GDM1 (cell line): ENCODE measurements at regions not wholly inside any gene's neighbourhood (a gene's known extent, or its start where the extent isn't known, plus 50 kb on each side); places are given as distances from the start of the nearest gene placed in this dataset.

Experiments
- DNase-seq: peaks from one replicate; lab custom pipeline; 2025; lab: John Stamatoyannopoulos, UW

DNA sequence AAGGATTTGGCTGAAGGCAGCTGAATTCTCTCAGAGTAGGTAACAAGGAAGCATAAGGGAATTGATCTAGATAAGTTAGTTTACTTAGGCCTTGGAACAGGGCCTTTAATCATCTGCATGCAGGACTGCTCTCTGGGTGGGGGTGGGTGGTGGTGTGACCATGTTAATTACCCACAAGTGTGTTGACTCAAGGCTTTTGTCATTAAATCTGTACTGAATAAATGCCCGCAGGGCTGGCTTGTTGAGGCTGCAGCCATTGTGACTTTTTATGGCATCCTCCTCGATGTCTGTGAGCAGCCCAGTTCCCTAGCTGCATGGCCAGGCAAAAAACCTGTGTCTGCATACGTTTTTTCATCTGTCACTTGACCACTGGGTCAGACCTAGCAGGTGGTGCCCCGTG is 63.5 kb upstream of the ASCC3 start:
- DNase-seq: no peak

DNA sequence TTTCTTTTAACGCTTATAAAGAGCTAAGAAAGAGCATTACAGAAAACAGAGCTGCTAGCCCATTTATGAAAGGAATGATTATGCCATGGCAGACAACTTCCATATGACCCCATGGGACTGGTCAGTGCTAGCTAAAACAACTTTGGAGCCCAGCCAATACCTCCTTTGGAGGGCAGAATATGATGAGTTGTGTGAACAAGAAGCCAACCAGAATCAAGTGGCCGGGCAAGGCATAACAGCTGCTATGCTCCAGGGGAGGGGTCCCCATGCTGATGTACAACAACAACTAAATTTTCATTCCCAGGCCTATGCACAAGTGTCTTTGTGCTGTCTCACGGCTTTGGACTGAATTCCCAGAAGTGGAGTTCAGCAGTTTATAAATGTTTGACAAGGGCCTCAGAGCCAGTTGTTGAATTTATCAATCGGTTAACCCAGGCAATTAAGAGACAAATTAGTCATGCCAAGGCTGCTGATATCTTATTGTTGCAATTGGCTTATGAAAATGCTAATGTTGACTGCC is 65.0 kb upstream of the ASCC3 start:
- no peak for DNase-seq

DNA sequence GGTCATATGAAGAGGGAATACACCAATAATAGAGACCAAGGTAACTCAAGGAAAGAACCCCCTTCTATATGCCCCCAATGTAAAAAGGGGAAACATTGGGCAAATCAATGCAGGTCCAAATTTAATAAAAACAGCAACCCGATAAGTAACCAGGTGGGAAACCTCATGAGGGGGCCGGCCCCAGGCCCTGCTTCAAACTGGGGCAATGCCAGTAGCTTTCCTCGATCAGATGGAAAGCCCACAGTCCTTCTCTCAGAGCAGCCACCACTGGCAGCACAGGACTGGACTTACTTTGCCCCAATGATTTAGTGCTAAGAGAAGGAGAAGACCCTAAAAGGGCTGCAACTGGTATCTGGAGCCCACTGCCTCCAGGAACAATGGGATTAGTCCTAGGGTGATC is 65.6 kb upstream of the ASCC3 start:
- no peak for DNase-seq

DNA sequence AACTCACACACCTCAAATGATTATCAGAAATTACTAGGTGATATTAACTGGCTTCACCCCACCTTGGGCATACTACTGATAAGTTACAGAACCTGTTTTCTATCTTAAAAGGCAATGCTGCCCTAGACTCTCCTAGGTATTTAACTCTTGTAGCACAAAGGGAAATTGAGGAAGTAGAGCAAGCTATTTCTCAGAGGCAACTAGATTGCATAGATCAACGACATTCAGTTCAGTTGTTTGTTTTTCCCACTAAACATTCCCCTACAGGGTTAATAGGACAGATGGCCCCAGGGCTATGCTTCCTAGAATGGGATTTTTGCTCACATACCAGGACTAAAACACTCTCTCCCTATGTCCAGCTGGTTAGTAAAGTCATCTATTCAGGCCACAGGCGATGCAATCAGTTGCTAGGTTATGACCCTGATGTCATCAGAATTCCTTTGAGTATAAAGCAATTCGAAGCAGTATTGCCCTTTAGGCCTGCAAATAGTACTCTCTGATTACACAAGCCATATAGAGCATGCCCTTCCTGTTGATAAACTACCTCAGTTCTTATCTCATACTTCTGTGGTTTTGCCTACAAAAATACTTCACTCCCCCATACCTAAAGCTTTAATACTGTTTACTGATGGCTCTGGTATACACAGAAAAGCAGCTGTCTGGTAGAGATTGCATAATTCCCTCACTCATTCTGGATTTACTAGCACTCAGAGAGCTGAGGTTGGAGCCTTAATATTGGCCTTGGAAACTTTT is 67.4 kb upstream of the ASCC3 start:
- no peak for DNase-seq

DNA sequence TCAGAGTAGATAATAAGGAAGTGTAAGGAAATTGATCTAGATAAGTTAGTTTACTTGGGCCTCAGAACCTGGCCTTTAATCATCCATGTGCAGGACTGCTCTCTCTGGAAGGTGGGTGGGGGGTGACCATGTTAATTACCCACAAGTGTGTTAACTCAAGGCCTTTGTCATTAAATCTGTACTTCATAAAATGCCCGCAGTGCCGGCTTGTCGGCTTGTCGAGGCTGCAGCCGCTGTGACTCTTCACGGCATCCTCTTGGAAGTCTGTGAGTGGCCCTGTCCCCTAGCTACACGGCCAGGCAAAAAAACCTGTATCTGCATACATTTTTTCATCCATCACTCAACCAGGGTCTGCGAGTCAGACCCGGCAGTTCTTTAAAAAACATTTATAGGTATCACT is 70.9 kb upstream of the ASCC3 start:
- DNase-seq: no peak

DNA sequence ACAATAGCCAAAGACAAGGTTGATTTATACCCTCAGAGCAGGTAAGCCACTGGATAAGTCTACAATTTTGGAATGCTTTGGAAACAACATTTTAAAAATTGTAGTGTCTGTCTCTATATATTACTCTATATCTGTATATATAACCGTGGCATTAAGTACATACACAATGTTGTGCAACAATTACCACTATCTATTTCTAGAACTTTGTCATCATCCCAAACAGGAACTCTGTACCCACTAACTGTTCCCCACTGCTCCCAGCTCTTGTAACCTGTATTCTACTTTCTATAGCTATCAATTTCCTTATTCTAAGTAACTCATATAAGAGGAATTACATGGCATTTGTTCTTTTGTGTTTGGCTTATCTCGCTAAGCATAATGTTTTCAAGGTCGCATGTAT is 78.2 kb upstream of the ASCC3 start:
- DNase-seq: no peak

DNA sequence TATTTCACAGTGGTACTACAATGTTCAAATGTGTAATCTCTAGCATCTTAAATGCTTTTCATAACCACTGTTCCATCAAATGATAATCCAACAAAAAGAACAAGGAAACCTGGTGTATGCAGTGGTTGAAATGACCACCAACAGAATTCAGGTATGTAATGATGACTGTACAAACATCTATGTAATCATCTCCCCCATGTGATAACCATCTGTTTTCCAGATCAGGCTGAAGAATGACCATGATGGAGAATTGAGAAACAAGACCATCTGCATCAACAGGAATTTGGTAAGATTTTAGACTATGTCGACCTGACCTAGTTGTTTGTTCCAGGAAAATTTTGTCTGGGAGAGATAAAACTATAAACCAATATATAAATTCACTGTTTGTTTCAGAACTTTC is 81.3 kb upstream of the ASCC3 start:
- DNase-seq: no peak

DNA sequence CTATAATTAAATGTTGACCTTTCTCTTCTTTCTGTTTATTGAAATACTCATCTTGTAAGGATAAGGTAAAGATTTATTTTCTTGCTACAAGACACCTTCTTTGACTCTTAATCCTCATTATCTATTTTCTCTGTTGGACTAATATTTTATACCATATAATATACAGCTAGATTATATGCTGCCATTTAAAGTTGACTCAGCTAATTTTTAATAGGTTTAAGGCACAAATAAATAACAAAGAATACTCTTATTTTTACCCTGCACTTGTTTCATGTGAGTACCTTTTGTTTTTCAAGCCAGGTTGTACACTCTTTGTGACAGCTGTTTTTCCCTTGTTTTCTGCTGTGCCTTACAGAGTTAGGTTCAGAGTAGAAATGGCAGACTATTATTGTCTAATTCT is 83.9 kb upstream of the ASCC3 start:
- no peak for DNase-seq

DNA sequence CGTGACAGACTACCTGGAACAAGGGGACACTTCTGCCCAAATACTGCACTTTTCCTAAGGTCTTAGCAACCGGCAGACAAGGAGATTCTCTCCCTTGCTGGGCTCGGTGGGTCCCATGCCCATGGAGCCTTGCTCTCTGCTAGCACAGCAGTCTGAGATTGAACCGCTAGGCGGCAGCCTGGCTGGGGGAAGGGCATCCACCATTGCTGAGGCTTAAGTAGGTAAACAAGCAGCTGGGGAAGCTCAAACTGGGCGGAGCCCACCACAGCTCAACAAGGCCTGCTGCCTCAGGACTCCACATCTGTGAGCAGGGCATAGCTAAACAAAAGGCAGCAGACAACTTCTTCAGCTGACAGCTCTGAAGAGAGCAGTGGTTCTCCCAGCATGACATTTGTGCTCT is 87.8 kb upstream of the ASCC3 start:
- no peak for DNase-seq

DNA sequence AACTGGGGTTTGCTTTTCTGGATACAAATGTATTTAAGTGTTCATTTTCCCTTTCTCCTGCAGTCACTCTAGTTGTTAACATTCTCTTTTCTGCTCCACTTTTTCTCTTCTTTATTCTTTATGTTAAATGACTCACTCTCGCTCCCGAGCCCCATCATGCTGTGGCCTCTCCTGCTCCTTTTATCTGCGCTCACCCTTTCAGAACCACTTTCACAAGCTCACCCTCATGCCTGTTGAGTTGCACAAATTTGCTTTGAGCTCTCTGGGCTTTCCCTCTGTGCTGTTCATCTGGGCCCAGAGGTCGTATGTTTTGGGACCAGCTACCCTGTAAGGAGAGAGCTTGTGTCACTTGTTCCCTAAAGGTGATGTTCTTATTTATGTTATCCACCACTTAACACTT is 98.1 kb upstream of the ASCC3 start:
- DNase-seq: no peak

DNA sequence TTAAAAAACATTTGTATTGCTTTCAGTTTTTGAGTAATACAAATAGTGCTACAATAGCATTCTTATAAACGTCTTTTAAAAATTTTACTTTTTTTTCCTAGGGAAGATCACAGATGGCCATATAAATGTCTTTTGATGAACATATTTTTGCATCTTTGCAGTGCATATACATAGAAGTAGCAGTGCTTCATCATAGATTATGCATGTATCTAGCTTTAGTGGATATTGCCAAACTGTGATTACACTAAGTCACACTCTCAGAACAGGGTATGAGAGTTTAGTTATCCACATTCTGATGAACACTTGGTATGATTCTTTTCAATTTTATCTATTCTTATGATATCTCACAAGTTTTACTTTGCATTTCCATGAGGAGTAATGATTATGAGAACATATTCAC is 99.8 kb upstream of the ASCC3 start:
- no peak for DNase-seq

DNA sequence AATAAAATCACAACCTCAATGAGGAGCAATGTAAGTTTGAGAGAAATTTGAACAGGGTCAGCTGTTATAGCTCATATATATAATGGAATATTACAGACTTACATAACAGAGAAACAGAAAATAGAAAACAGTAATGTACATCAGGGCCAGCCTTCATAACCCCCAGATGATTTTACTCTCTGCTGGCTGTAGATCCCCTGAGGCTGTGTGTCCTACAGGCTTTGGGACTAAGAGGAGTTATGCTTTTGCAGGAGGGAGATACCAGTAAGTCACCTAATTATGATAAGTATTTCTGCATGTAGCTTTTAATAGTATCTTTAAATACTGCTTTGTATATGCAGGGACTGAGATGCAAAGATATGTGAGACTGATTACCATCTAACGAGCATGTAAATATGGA is 105.8 kb upstream of the ASCC3 start:
- DNase-seq: no peak

DNA sequence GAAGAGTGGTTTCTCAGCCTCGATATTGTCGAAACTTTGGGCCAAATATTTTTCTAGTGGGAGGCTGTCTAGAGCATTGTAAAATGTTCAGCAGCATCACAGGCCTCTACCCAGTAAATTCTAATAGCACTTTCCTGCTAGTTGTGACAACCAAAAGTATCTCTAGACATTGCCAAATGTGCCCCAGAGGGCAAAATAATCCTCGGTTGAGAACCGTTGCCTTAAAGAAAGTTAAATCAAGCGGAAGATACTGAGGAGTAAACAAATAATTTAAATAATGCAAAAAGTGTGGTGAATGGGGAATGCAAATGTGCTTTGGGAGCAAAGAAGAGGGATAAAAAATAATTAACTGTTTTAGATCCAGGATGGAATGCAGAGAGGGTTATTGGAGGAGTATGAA is 106.4 kb upstream of the ASCC3 start:
- DNase-seq: no peak

DNA sequence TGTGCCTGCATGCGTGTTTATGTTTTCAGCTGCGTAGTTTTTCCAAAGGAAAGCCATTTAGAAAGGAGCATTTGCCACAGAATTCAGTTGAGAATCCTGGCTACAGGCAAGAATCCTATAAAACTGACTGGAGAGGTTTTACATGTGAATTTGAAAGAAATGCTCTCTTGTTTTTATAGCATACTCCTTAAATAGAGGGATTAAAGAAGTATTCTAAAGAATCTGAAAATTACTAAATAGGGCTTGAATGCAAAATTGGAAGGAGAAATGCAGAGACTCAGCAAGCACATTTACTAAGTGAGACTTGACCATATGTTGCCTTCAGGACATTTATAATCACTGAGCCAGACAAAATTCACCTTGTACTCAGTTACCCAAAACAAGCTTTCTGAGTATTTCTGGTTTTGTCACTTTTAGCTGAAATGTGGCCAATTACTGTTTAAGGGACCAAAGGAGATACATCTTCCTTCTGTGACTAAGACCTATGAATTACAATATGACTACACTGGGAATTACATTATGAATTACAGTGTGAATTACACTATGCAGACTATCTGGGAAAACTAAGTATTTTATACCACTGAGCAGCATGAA is 107.4 kb upstream of the ASCC3 start:
- DNase-seq: no peak

DNA sequence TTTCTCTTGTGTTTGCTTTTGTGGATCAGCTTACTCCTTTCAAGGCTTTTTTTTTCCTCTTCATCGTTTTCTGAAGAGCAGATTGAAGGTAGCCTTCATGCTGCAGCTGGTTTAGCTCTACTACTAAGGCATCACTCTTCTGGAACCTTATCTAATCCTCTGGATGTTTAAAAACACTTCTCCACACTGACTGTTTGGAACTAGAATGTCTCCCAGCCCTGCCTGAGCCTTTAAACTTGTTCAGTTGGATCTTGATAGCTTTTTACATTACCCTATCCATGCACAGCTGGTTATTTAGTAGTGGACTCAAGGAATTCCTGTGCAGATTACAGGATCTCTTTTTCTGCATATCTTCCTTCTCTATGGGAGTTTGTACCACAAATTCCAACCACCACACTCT is 108.9 kb upstream of the ASCC3 start:
- DNase-seq: no peak

DNA sequence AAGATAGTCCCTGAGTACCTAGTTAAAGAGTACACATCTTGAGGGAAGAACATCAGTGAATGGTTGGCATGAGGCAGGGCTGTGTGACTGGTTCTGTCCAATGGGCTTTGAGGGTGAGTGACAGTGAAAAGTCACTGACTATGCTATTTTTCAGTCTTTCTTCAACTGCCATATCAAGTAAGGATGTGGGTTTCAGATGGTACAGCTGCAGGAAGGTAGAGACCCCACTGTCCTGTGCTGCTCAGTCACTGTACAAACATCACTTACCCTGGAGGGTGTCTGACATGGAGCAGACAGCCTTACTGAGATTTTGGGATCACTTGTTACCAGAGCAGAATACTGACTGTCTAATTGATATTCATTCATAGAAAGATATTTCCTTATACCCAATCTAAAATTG is 115.3 kb upstream of the ASCC3 start:
- no peak for DNase-seq

DNA sequence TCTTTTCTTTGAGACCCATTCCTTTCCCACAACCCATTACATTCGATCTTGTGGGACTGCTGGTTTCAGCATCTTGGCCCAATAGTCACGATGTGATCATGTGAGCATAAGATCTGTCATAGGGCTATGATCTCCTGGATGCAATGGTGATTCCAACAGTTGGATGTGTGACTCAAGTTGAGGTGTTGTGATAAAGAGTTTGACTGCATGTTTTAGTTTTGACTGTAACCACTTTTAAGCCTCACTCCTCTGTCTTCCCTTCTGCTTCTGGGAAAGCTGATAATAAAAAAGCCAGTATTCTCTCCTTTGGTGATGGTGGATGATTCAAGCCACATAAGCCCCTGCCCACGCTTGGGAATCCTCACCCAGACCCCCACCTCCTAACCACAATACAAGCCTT is 117.0 kb upstream of the ASCC3 start:
- no peak for DNase-seq

DNA sequence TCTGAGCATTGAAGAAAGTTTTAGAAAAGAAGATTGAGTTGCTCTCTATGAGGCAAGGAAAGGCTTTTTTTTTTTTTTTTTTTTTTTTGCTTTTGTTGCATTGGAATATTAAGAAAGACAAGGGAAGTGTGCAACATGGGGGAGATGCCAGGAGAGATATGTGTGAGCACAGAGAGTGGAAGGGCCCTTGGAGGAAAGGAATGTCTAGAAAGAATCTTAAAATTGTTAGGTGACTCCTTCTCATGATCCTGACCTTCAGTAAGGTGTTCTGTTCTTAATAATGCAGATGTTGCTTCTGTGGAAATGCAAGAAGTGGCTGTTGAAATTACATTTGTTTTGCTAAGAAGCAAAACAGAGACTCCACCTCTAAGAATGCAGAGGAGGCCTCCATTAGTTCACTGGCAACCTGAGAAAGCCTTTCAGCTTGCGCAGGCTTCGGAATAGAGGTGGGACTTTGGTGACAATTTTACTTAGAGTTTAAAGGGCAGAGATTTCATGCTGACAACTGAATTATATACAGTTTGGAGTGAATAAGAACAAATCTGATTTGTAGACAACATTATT is 118.0 kb upstream of the ASCC3 start:
- DNase-seq: no peak

DNA sequence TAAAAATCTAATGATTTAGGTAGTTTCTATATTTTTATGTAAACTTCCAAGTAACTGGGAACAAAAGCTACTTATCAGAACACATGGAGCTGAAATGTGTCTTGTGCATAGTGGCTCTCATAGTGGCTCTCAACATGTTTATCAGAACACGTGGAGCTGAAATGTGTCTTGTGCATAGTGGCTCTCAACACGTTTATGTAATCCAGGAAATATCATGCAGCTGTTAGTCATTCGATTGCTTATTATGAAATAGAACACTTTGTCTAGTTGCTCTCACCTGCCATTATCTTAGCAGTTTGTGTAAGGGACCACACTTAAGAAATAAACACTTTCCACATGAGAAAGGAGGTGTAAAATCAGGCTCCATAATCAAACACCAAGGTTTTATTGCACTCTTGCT is 119.2 kb upstream of the ASCC3 start:
- no peak for DNase-seq

DNA sequence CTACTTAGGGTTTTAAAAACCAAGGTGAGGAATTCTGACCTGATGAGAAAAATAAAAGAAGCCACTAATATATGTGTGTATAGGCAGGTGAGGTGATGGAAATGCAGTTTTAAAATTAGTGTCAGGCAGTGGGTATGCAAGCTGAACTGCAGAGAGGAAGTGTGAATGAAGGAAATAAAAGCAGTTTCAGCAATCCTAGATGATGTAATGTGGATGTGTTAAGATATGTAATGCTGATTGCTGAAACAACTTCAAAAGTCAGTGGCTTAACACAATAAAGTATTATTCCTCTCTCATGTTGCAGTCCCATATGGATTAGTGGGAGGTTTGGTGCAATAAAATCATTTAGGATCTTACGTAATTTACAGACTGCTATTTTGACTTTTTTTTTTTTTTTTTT is 119.9 kb upstream of the ASCC3 start:
- DNase-seq: no peak

DNA sequence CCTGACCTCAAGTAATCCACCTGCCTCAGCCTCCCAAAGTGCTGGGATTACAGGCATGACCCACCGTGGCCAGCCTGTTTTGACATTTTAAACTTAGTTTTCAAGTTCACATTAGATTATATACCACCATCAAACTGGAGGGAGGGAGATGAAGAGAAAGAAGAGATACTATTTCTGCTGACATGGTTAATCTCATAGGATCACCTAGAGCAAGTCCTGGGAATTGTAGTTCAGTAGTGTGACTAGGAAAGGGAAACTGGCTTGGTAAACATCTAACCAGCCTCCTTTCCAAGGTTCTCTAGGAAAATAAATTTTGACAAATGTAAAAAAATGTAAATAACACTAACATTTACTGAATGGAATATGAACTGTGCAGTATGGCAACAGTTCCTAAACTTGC is 120.5 kb upstream of the ASCC3 start:
- DNase-seq: no peak

DNA sequence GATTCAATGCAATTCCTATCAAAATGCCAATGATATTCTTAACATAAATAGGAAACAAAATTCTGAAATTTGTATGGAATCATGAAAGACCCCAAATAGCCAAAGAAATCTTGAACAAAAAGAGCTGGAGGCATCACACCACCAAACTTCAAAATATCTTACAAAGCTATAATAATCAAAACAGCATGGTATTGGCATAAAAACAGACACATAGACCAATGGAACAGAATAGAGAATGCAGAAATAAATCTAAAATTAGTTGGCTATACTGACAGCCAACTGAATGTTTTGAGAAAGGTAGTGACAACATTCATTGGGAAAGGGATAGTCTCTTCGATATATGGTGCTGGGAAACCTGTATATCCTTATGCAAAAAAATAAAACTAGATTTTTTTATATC is 121.9 kb upstream of the ASCC3 start:
- no peak for DNase-seq

DNA sequence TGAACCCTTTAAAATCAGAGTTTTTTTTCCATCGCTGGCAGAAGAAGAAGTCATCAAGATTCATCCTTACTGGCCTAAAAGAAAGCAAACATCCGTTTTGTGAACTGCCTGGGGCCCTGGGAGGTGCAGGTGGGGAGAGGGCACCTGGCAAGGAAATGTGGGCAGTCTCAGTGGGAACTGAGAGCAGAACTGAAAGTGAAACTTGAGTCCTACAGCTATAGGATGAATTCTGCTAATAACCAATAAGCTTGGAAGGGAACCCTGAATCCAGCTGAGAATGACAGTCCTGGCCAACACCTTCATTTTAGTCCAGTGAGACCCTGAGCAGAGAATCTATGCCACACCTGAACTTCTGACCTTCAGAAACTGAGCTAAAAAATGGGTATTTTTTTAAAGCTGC is 130.1 kb upstream of the ASCC3 start:
- no peak for DNase-seq
